ENCODE measurements at regions not wholly inside any gene's neighbourhood (a gene's known extent, or its start where the extent isn't known, plus 50 kb on each side); places are given as distances from the start of the nearest gene placed in this dataset.

DNA sequence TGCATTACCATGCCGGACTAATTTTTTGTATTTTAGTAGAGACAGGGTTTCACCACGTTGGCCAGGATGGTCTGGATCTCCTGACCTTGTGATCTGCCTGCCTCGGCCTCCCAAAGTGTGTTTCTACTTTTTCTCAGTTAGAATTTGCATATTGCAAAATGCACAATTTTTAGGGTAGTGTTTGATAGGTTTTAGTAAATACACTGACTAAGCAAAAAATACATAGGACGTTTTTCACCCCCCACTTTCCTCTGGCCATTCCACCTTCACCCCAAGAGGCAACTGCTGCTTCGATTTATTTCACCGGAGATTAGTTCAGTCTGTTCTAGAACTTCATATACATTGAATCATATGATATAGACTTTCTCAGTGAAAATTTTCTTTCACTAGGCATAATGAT is 1269.1 kb downstream of the TBC1D22A start:
- no peak for DNase-seq (ENCODE audit: low read depth in 2 of 2)

DNA sequence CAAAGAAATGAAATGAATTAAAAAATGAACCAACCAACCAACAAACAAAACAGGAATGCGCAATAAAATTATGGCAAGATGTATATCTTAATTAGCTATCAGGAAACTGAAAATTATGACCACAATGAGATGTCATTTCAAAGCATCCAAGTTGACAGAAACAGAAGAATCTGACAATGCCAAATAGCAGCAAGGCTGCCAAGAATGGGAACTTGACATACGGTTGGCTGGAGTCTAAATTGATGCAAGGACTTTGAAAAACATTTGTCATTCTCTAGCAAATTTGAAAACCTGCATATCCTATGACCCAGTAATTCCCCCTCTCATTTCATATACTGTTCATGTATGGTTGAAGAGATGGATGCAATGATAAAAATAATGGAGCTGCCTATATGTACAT is 1262.6 kb downstream of the TBC1D22A start:
- DNase-seq (ENCODE audit: low read depth in 2 of 2): no peak

DNA sequence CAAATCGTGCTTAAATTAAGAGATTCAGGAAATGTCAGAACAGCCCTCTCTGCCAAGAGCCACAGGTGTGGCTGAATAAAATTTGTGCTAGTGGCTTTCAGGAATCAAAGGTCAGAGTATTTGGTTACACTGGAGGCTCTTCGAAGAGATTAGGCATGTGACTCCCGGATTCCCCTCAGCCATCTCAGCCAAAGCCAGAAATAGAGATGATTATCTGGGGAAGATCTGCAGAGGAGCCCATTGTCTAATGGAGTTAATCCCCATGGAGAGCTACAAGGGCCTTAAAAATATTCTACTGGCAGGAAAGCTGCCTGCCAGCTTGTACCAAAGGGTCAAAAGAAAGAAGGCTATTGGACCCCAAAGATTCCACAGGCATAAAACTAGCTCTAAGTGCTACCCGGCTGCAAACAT is 1259.5 kb downstream of the TBC1D22A start:
- DNase-seq (ENCODE audit: low read depth in 2 of 2): no peak

DNA sequence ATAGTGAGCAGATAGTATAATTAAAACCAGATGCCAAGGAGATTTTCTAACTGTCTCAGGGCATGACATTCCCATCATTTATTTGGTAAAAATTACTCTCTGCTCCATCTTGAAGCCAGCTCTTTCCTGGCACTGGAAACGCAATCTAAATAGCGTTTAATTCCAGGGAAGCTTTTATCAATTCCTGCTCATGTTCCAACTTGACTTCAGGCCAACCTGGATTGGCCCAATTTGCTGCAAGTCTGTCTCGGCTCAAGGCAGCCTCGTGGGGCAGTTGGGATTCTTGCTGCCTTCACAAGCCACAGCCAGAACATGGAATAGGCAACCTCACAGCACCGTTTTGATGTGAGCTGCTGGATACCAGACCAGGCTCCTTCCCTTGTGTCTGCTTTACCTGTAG is 1255.9 kb downstream of the TBC1D22A start:
- no peak for DNase-seq (ENCODE audit: low read depth in 2 of 2)

DNA sequence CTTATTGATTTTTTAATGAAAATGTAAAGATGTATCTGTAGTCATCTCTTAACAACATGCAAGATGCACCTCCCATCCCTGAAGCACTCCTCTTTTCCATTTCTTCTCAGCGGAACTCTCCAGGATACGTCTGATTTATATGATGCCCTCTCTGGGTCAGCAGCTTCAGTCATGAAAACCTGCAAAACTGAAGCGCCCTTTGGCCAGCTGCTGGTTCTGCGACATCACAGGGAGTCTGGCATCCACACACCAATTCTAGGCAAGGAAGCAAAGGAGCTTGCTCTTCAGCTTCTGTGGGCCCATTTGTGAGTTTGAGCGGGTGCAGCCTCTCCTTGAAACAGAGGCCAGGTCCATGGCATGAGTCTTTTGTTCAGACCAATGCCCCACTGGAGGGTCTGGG is 1253.3 kb downstream of the TBC1D22A start:
- DNase-seq (ENCODE audit: low read depth in 2 of 2): no peak

DNA sequence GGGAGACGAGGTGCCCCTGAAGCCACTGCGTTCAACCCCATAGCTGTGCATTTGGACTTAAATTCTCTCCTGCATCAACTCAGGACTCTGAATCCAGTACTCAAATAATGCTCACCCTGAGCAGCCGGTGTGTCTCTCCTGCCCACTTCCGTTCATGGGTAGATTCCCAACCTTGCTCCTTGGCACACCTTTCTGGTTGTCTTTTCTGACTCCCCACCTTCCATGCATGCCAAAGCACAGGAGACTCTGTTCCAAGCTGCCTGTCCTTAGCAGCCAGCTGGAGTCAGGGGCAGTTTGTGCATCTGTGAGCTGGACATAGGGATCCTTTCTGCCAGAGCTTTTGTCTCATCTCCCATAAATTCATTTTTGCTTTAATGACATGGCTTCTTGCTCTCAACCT is 1242.5 kb downstream of the TBC1D22A start:
- no peak for DNase-seq (ENCODE audit: low read depth in 2 of 2)

DNA sequence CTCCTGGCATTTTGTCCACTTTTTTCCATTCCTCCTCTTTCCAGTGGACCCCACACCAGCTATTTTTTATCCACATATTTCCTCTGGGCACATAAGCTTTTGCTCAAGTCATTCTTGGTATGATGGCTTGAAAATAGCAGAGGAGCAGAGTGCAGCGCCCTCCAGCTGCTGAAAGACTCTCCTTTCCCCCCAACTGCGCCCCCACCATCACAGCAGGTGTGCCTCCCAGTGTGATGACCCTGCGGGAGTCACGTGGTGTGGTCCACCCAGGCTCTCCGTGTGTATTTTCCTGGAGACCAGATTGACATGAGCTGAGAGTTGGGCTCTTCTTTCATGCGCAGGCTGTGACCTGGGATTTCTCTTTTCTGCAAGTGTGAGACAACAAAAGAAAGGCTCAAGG is 1241.6 kb downstream of the TBC1D22A start:
- DNase-seq (ENCODE audit: low read depth in 2 of 2): no peak

DNA sequence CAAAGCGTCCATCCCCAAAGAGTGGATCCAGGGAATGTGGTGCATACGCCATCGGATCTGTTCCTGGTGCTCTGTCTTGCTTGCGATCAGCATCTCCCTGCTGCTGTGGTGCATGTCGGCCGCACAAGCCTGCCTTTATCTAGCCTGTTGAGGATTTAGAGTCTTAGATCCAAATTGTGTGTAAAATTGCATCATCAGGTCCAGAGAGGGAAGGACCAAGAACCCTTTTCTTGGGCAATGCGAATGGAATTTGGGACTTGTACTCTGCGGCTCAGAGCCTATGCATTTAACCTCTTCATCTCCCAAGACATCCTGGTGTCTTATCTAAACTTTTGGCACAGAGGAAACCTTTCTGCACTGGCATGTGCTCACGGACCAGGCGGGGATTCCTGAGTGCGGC is 1238.7 kb downstream of the TBC1D22A start:
- DNase-seq (ENCODE audit: low read depth in 2 of 2): no peak

DNA sequence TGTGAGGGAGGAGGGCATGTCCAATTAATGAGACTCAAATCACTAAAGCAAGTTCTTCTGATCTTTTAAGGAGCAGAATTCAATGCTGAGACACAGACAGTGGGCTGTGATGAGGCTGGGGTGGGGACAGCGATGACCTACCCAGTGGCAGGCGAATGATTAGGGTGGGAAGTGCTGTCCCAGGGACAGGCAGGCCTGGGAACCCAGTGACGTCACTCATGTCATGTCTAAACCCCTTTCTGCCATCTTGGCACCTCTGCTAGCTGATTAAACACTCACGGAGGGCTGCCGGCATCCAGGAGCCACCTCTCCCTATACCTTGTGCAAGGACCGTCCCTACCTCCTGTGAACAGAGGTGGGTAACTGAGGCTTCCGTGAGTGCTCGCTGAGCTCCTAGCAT is 1235.2 kb downstream of the TBC1D22A start:
- DNase-seq (ENCODE audit: low read depth in 2 of 2): no peak

DNA sequence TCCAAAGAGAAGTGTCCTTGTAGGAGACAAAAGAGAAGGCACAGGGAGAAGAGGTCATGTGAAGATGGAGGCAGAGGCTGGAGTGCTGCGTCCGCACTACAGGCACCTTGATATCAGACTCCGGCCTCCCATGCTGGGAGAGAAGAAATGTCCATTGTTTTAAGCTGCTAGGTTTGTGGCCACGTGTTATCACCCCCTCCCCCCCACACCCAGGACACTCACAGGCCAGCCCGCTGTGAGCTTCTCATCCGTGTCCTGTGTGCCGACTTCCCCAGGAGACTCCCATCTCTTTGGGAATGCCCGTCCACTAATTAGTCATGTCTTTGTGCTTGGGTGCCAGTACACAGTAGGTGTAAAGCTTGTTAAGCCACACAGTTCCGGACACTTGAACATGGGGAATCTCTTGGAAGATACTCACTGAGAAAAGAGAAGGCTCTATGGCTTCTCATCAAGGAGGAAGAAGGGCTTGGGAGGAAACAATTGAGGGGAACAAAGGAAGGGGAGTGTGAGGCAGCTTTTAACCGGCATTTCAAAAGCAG is 1234.7 kb downstream of the TBC1D22A start:
- no peak for DNase-seq (ENCODE audit: low read depth in 2 of 2)

DNA sequence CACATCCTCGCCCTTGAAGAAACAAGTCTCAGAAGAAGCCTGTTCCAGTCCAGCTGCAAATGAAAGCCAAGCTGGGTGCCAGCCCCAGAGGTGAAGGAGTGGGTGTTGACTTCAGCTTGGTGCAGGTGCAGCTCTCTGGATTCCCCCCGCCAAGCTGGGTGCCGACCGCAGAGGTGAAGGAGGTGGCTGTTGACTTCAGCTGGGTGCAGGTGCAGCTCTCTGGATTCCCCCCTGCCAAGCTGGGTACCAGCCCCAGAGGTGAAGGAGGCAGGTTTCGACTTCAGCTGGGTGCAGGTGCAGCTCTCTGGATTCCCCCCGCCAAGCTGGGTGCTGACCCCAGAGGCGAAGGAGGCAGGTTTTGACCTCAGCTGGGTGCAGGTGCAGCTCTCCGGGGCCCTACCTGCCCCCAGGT is 1234.0 kb downstream of the TBC1D22A start:
- DNase-seq (ENCODE audit: low read depth in 2 of 2): no peak

DNA sequence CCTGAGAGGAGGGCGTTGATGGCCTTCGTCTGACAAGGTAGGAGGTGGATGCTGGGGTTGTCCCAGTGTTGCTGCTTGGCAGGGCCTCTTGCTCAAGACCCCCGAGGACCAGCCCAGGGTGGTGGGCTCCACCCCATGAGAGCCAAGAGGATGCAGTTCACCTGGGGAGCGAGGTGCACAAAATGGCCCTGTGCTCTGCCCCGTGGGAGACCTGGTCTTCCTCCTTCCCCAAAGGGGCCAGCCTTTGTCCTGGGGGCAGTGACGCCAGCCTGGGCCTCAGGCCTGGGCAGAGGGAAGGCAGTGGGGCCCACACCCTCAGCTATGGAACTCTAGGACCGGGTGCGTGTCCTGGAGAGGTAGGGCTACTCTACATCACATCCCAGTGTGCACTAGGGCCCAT is 1233.3 kb downstream of the TBC1D22A start:
- no peak for DNase-seq (ENCODE audit: low read depth in 2 of 2)

DNA sequence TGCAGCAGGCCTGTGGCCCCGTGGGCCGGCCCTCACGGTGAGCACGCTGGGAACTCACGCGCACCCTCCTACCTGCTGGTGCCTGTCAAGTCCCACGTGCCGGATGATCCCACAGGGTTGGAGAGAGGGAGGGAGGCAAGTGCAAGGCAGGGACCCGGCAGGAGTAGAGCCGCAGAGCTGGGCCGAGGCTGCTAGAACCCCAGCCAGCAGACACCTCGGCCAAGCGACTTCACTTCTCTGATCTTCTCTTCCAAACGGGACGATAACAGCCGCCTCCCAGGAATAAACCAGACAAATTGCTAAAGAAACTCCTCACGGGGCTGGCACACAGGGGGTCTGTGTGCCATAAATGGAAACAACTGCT is 1232.8 kb downstream of the TBC1D22A start:
- no peak for DNase-seq (ENCODE audit: low read depth in 2 of 2)

DNA sequence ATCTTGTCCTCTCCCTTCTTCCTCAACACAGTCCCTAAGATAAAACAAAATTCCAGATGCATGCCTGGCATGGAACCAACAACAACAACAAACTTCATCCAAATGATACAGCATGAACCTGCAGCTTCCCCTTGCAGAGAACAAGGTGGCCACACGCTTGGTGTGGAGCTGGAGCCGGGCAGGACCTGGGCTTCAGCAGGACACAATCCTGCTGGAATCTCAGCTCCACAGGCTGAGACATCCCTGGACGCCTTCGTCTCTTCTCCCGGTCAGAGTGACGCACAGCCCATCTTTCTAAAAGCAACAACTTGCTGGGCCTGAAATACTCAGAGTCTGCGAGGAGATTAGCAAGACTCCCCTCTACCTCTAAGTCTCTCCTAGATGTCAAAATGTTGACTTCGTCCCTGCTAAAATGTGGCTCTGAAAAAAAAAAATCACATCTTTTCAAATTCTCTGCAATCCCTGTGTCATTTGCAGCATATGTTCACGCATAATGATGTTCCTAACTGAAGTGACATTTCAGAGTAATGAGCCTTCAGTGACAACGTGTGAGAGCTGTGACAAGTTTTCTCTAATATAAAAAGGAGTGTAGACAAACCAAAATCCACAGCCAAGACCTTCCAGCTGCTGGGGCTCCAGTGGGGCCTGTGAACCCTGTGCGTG is 1232.3 kb downstream of the TBC1D22A start:
- no peak for DNase-seq (ENCODE audit: low read depth in 2 of 2)

DNA sequence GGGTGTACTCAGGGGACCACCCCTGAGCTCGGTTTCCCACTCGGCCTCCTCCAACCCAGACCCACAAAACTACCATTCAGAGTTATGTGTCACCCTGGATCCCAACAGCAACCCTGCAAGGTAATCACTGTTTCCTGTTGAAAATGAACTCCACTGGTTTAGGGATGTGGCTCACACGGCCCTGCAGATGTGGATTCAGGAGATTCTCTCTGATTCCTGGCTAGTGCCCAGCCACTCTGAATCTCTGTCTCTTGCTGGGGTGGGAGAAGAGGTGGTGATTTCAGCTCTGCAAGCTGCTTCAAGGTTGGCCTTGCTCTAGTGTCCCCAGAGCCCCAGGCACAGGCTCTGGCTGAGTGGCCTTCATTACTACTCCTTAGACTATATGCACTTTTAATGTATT is 1231.6 kb downstream of the TBC1D22A start:
- no peak for DNase-seq (ENCODE audit: low read depth in 2 of 2)

DNA sequence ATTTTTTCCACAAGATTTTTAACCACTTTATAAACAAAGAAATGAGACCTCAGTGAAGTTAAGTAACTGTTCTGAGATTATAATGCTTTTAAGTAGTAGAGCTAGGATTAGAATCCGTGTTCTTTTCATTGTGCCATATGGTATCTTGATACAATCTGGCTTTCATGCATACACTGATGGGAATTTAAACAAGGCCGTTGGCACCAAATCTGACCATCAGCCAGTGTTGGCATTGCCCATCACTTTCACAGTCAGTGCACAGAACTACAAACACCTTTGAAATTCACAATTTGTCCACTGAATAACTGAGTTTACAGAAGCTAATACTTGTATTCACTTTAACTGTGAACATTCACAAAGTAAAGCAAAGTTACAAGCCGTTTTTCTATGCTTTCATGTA is 1228.0 kb downstream of the TBC1D22A start:
- DNase-seq (ENCODE audit: low read depth in 2 of 2): no peak

DNA sequence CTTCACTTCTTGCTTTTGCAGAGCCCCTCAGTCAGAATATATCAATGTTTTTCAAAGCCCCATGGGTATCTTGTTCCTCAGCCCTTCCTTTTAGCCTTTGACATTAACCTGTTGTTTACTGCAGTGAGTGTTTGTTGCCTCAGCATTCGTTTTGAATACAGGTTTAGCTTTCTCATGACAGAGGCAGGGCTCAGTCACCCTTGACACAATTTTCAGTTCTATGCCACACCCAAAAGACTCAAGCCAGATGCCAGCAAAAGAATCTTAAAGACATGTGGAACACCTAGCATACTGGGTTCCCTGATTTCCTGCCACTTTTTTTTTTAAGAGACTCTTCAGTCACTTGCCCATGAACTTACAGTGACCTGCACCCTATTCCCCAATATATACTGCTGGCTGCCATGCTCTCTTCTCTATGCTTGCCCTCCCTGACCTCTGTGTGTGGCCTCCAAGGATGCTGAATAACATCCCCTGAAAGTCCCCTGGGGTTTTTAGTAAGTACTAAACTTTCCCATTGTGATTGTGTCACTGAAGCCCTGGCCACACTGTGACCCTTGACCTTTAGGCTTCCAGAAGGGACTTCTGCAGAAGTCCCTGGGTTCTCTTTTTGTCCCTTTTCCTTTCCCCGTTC is 1225.5 kb downstream of the TBC1D22A start:
- DNase-seq (ENCODE audit: low read depth in 2 of 2): no peak

DNA sequence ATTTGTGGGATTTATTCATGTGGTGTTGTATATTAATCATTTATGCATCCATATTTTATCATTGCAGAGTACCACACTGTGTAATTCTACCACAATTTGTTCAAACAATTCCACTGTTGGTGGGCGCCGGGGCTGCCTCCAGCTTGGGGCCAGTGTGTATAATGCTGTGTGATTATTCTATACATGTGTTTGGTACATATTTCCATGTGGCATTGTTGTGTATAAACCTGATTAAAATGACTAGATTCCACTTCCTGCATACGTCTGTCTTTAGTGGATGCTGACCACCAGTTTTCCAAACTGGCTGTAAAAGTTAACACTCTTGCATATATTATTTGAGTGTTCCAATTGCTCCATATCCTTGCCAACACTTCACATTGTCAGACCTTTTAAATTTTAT is 1213.8 kb downstream of the TBC1D22A start:
- no peak for DNase-seq (ENCODE audit: low read depth in 2 of 2)

DNA sequence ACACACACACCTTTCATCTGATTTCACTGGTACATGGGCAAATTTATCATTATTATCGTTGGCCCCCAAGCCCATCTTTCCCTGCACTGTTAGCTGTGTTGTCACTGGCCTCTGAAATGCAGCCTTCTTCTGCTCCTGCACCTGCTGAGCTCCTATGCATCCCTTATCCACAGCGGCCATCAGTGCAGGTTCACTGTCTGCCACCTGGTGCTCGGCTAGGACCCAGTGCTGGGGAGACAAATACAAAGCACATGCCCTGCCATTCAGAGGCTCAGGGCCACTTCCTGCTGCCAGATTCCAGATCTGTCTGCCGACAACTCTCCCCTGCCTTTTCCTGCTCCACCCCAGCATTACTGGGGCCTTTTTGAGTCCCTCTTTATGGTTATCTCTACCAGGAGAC is 1205.4 kb downstream of the TBC1D22A start:
- DNase-seq (ENCODE audit: low read depth in 2 of 2): no peak

DNA sequence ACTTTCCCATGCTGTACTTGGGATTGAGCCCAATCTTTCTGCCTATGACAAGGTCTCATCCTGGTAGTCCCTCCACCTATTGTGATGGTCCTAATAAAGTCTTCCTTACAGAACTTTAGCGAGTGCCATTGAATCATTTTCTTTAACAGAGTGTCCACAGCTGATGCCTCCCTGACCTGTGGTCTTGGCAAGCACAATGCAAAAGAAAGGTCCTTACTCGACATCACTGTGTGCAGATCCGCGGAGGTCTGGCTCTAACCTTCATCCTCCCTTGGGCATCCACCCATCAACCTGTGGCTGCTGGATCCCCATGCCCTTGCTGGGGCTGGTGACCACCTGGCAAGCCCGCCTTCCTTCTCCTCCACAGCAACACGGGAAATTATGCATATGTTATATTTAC is 1203.9 kb downstream of the TBC1D22A start:
- DNase-seq (ENCODE audit: low read depth in 2 of 2): no peak

DNA sequence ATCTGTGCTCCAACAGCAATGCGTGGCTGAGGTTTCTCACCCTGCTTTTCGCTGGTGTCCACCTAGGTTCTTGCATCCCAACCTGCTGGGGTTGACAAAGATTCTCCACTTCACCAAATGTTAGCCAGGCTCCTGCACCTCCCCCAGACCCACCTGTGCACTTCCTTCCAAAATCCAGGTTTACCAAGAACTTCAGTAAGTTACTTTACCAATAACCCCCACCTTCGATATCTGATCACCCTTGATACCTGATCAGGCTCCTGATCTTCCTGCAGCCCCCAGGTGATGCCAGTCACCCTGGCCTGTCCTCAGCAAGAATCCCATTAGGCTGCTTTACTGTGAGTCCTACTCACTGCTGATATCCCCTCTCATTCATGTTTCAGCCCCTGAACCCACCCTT is 1203.4 kb downstream of the TBC1D22A start:
- DNase-seq (ENCODE audit: low read depth in 2 of 2): no peak

DNA sequence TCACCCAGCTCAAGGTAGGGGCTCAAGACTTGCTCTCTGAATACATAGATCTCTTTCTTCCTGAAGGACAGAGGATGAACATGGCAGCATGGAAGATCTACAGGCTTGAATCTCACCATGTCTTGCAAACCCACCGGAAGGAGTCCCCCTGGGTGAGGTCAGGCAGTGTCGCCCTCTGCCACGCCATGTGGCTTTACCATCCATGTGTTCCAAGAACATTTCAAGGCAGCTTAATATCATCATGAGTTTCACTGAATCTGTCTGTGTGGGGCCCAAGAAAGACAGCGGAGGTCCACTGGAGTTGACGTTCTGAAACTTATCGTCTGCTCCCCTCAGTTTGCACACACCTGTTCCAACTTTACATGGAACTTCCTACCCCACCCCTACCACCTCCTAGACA is 1202.6 kb downstream of the TBC1D22A start:
- DNase-seq (ENCODE audit: low read depth in 2 of 2): no peak

DNA sequence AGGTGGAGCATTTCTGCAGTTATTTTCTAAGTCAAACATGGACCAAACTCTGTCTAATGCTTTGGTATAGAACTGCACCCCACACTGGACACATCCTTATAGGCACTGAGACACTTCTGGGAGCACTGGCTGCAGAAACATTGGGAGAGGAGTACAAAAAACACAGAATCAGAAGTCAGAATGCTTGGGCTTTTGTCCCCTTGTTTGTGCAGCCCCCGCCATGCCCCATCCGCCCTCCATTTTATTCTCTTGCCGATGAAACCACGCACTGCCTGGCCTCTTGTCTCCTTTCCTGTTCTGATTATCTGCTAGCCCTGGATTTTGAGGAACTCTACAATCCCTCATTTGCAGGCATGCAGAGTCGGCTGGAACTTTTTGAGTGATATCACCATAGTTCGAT is 1201.2 kb downstream of the TBC1D22A start:
- DNase-seq (ENCODE audit: low read depth in 2 of 2): no peak

DNA sequence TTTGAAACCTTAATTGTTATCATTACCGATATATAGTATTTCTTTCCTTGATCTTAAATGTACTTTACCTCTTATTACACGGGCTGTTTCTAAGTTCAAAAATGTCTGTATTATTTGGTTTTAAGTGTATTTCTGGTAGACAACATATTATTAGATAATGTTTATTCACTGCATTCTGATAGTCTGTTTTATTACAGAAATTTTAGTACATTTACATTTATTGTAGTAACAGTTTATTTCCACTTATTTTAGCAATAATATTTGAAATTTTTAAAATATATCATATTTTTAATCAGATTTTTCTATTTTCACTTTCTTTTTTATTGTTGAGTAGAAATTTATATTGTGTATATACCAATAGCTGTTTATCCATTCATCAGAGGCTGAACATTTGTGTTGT is 1195.2 kb downstream of the TBC1D22A start:
- no peak for DNase-seq (ENCODE audit: low read depth in 2 of 2)
